Kidney glomerular epithelial cell (primary cell): ENCODE measurements at regions not wholly inside any gene's neighbourhood (a gene's known extent, or its start where the extent isn't known, plus 50 kb on each side); places are given as distances from the start of the nearest gene placed in this dataset.

Experiments
- DNase-seq: peaks from one replicate; lab custom pipeline; 2025; lab: John Stamatoyannopoulos, UW

GRCh38 chr13:109977212-109977968, 191.0 kb upstream of the IRS2 start:
- DNase-seq = no peak

GRCh38 chr13:109976206-109976997, 190.0 kb upstream of the IRS2 start:
- DNase-seq = no peak

- DNase-seq = no peak
Measured at GRCh38 chr13:109974354-109974753, 188.0 kb upstream of the IRS2 start.

- no peak for DNase-seq
Measured at GRCh38 chr13:109973279-109973678, 186.9 kb upstream of the IRS2 start.

- no peak for DNase-seq
Measured at GRCh38 chr13:109971456-109972090, 185.2 kb upstream of the IRS2 start.

GRCh38 chr13:109971006-109971405, 184.6 kb upstream of the IRS2 start:
- DNase-seq = no peak

GRCh38 chr13:109968876-109969577, 182.6 kb upstream of the IRS2 start:
- DNase-seq = no peak

- no peak for DNase-seq
Measured at GRCh38 chr13:109963960-109964563, 177.7 kb upstream of the IRS2 start.

GRCh38 chr13:109963384-109963783, 177.0 kb upstream of the IRS2 start:
- DNase-seq = no peak

GRCh38 chr13:109959903-109960302, 173.5 kb upstream of the IRS2 start:
- DNase-seq = no peak

- no peak for DNase-seq
Measured at GRCh38 chr13:109957875-109958274, 171.5 kb upstream of the IRS2 start.

GRCh38 chr13:109955598-109955997, 169.2 kb upstream of the IRS2 start:
- no peak for DNase-seq

- no peak for DNase-seq
Measured at GRCh38 chr13:109954441-109954840, 168.1 kb upstream of the IRS2 start.

- DNase-seq = no peak
Measured at GRCh38 chr13:109951491-109951890, 165.1 kb upstream of the IRS2 start.

GRCh38 chr13:109949397-109949796, 163.0 kb upstream of the IRS2 start:
- no peak for DNase-seq

- DNase-seq = no peak
Measured at GRCh38 chr13:109947006-109947405, 160.6 kb upstream of the IRS2 start.

GRCh38 chr13:109945206-109945960, 159.0 kb upstream of the IRS2 start:
- DNase-seq = peak; percentile 75

- no peak for DNase-seq
Measured at GRCh38 chr13:109941951-109942350, 155.6 kb upstream of the IRS2 start.

GRCh38 chr13:109941221-109941620, 154.8 kb upstream of the IRS2 start:
- no peak for DNase-seq

- DNase-seq = no peak
Measured at GRCh38 chr13:109940637-109941036, 154.3 kb upstream of the IRS2 start.

GRCh38 chr13:109939838-109940237, 153.5 kb upstream of the IRS2 start:
- no peak for DNase-seq
